B cell (primary cell): ENCODE measurements at regions not wholly inside any gene's neighbourhood (a gene's known extent, or its start where the extent isn't known, plus 50 kb on each side); places are given as distances from the start of the nearest gene placed in this dataset.

Experiments used
- ATAC-seq: fragments of 200-7000 bp; cut with Tn5 transposase; one replicate; pipeline ENCODE4 v1.10.0; 2021; ENCODE audit warnings: low read depth, mild to moderate bottlenecking, moderate number of reproducible peaks, moderate library complexity
- CTCF ChIA-PET: fragments of 350-600 bp; sonication (Branson Sonifier 250); formaldehyde crosslinking; loops from one replicate; lab custom pipeline; 2021; ENCODE audit warnings: antibody characterized with exemption, inconsistent platforms; lab: Charles Lee
- POLR2A ChIA-PET: fragments of 350-600 bp; sonication (Branson Sonifier 250); formaldehyde crosslinking; loops from one replicate; lab custom pipeline; 2021; ENCODE audit warnings: antibody characterized with exemption; lab: Charles Lee
- DNase-seq: peaks from one replicate; pipeline ENCODE4 v3.0.0; 2013
- H2AFZ ChIP-seq: 2 replicates; pipeline ENCODE4 v1.6.1; 2012; ENCODE audit warnings: mild to moderate bottlenecking, low read depth, low read length; ENCODE audit not compliant: insufficient read depth, poor library complexity, severe bottlenecking
- H3K27ac ChIP-seq, 2 donors: 1 replicate in 1 of 2; 2 replicates in 1 of 2; pipeline ENCODE4 v1.5.1; 2012 to 2013; ENCODE audit warnings: low read length in 2 of 2, mild to moderate bottlenecking in 2 of 2, moderate library complexity in 1 of 2
- H3K27me3 ChIP-seq, 4 experiments: fragments of 200-600 bp in 1 of 4; sonication (generic) in 1 of 4; replicated peaks in 1 of 4; 1 replicate in 2 of 4; 2 replicates in 2 of 4; pipeline versions ENCODE4 v1.6.1 to v1.7.0; 2013 to 2016; ENCODE audit warnings: low read length in 3 of 4, mild to moderate bottlenecking in 2 of 4, mixed read lengths in 1 of 4, moderate library complexity in 1 of 4; ENCODE audit not compliant: insufficient read depth in 4 of 4, control insufficient read depth in 3 of 4; ENCODE audit errors: control extremely low read depth in 1 of 4
- H3K36me3 ChIP-seq, 2 experiments: replicated peaks in 1 of 2; 1 replicate in 1 of 2; 2 replicates in 1 of 2; pipeline versions ENCODE4 v1.6.1 to v1.7.1; 2013; ENCODE audit warnings: low read length in 1 of 2; ENCODE audit not compliant: insufficient read depth in 2 of 2, control insufficient read depth in 1 of 2; ENCODE audit errors: control extremely low read depth in 1 of 2, extremely low read depth in 1 of 2
- H3K4me1 ChIP-seq, 2 donors: fragments of 200-600 bp in 1 of 2; sonication (generic) in 1 of 2; 1 replicate in 1 of 2; 2 replicates in 1 of 2; pipeline versions ENCODE4 v1.5.1 to v1.6.1; 2013 to 2017; ENCODE audit warnings: low read length in 2 of 2; ENCODE audit not compliant: control insufficient read depth in 2 of 2, insufficient read depth in 2 of 2
- H3K4me2 ChIP-seq: replicated peaks from 2 replicates; pipeline ENCODE3; 2012; ENCODE audit warnings: mild to moderate bottlenecking, low read depth, low read length; ENCODE audit not compliant: poor library complexity, severe bottlenecking
- H3K4me3 ChIP-seq, 5 experiments: fragments of 200-600 bp in 1 of 5; sonication (generic) in 1 of 5; 1 replicate in 3 of 5; 2 replicates in 2 of 5; pipeline versions ENCODE4 v1.5.1 to v1.7.0; 2011 to 2016; ENCODE audit warnings: low read length in 4 of 5, mild to moderate bottlenecking in 4 of 5, low read depth in 2 of 5, control low read depth in 1 of 5, moderate library complexity in 1 of 5; ENCODE audit not compliant: insufficient read depth in 1 of 5; ENCODE audit errors: control extremely low read depth in 1 of 5, extremely low read depth in 1 of 5
- H3K79me2 ChIP-seq: fragments of 200-600 bp; sonication (generic); one replicate; pipeline ENCODE4 v1.6.0; 2016; ENCODE audit warnings: low read length; ENCODE audit not compliant: control insufficient read depth, insufficient read depth
- H3K9ac ChIP-seq: fragments of 200-600 bp; sonication (generic); 2 replicates; pipeline ENCODE4 v1.6.1; 2017; ENCODE audit warnings: mild to moderate bottlenecking, low read length, moderate library complexity
- H3K9me3 ChIP-seq, 3 donors: one replicate each; pipeline versions ENCODE4 v1.6.1 to v1.7.1; 2013; ENCODE audit warnings: low read length in 2 of 3; ENCODE audit not compliant: control insufficient read depth in 2 of 3, insufficient read depth in 1 of 3; ENCODE audit errors: control extremely low read depth in 1 of 3
- H4K20me1 ChIP-seq: 2 replicates; pipeline ENCODE4 v1.6.0; 2012; ENCODE audit warnings: mild to moderate bottlenecking, low read length; ENCODE audit not compliant: insufficient read depth, control insufficient read depth, poor library complexity, severe bottlenecking
- H3K27ac Mint-ChIP-seq: one replicate; pipeline ENCODE4 v1.8.0; 2021; ENCODE audit warnings: mixed read lengths
- H3K27me3 Mint-ChIP-seq: one replicate; pipeline ENCODE4 v1.8.0; 2021; ENCODE audit warnings: mixed read lengths
- H3K4me1 Mint-ChIP-seq: one replicate; pipeline ENCODE4 v1.8.0; 2021; ENCODE audit warnings: mixed read lengths
- H3K4me3 Mint-ChIP-seq: one replicate; pipeline ENCODE4 v1.8.0; 2021; ENCODE audit warnings: mixed read lengths
- H3K9me3 Mint-ChIP-seq: one replicate; pipeline ENCODE4 v1.8.0; 2022; ENCODE audit warnings: mixed read lengths; ENCODE audit not compliant: insufficient read depth
- EZH2 ChIP-seq: IDR thresholded peaks from 2 replicates; pipeline ENCODE4 v1.6.1; 2012; ENCODE audit warnings: borderline replicate concordance, low read depth, mild to moderate bottlenecking, moderate library complexity, low read length; ENCODE audit not compliant: insufficient read depth, poor library complexity, severe bottlenecking
- WGBS: methylation state at CpG from one replicate; pipeline ENCODE4 v1.1.5; 2013; ENCODE audit warnings: missing lambda C conversion rate; ENCODE audit not compliant: insufficient coverage; 5-methylcytosine and 5-hydroxymethylcytosine counted together
- intact Hi-C: fragments of 100-400 bp; cut with micrococcal nuclease; formaldehyde crosslinking; loops from one replicate; pipeline ENCODE4 v1.10.0; 2022
- TF ChIP-seq, protein P1 (sequence below): fragments of 200-600 bp; IDR thresholded peaks from one replicate; pipeline ENCODE4 v1.8.0; 2022; ENCODE audit warnings: antibody characterized with exemption, mild to moderate bottlenecking

DNA sequence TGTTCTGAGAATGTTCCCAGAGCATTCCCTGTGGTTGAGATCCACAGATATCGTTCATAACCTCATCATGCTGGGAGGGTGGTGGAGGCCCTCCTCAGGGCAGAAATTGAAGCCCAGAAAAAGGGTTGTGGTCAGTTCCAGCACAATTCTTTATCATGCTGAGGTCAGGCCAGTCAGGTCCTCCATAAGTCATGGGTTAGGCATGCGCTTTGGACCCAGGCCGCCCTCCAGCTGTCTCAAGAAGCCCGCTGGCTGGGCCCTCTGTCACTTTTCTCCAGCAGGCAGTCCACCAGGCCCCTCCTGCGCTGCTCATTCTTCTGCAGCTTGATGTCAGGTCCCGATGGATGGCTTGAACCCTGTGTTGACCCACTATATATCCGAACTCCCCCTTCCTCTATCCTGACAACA is 151.1 kb upstream of the NT5C1B start:
- H3K27me3 ChIP-seq: no peaks in the 10 kb centered on the region
- no peak overlapping the region for H3K4me3 Mint-ChIP-seq
- H3K4me1 Mint-ChIP-seq: no peaks in the 10 kb centered on the region
- H3K27ac ChIP-seq: no peak overlapping the region
- no peaks in the 10 kb centered on the region for H3K9me3 Mint-ChIP-seq
- no peak overlapping the region for H3K4me3 ChIP-seq
- H3K36me3 ChIP-seq: no peaks in the 10 kb centered on the region
- ATAC-seq (no peak), DNase-seq (no peak)
- 89% methylated on average over 5 of the region's 7 CpGs for WGBS
- H3K27me3 Mint-ChIP-seq: no peaks in the 10 kb centered on the region
- ChIA-PET POLR2A (no interaction called here), CTCF (interaction anchor here (0.6 kb wide), 1 partner anchor 11 kb away, joined by 5 read pairs; no protein-coding TSS in a partner anchor)
- H3K79me2 ChIP-seq: no peaks in the 10 kb centered on the region
- no peak overlapping the region for H2AFZ ChIP-seq
- no peaks in the 10 kb centered on the region for H3K9me3 ChIP-seq
- no peak overlapping the region for H3K4me2 ChIP-seq
- no peak overlapping the region for H3K27ac Mint-ChIP-seq
- H3K4me1 ChIP-seq: no peaks in the 10 kb centered on the region
- intact Hi-C loops: no loop called here
- H4K20me1 ChIP-seq: no peaks in the 10 kb centered on the region
- TF ChIP-seq EZH2: no peak
- H3K9ac ChIP-seq: no peak overlapping the region

DNA sequence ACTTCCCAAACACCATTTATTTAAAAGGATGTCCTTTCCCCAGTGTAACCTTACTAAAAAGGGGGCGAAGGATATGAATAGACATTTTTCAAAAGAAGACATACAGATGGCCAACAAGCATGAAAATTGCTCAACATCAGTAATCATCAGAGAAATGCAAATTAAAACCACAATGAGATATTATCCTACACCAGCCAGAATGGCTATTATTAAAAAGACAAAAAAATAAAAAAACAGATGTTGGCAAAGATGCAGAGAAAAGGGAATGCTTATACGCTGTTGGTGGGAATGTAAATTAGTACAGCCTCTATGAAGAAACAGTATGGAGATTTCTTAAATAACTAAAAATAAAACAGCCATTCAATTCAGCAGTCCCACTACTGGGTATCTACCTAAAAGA is 142.3 kb upstream of the NT5C1B start:
- no peak overlapping the region for H3K4me3 Mint-ChIP-seq
- intact Hi-C loops: no loop called here

More for the DNA sequence above, 142.3 kb upstream of the NT5C1B start:
- no peak overlapping the region for H3K27ac Mint-ChIP-seq
- Histone ChIP-seq H2AFZ (no peak overlapping the region), H3K4me2 (no peak overlapping the region), H3K9me3 (no peaks in the 10 kb centered on the region), H3K27ac (no peak overlapping the region), H3K4me1 (no peaks in the 10 kb centered on the region), H4K20me1 (no peaks in the 10 kb centered on the region), H3K27me3 (no peaks in the 10 kb centered on the region), H3K4me3 (no peak overlapping the region), H3K79me2 (no peaks in the 10 kb centered on the region), H3K9ac (no peak overlapping the region), H3K36me3 (no peaks in the 10 kb centered on the region)
- no CpG with 5 or more reads among the region's 2 CpGs for WGBS
- DNase-seq: no peak
- POLR2A ChIA-PET: no interaction called here
- no peak for TF ChIP-seq EZH2
- TF ChIP-seq, protein P1, sequence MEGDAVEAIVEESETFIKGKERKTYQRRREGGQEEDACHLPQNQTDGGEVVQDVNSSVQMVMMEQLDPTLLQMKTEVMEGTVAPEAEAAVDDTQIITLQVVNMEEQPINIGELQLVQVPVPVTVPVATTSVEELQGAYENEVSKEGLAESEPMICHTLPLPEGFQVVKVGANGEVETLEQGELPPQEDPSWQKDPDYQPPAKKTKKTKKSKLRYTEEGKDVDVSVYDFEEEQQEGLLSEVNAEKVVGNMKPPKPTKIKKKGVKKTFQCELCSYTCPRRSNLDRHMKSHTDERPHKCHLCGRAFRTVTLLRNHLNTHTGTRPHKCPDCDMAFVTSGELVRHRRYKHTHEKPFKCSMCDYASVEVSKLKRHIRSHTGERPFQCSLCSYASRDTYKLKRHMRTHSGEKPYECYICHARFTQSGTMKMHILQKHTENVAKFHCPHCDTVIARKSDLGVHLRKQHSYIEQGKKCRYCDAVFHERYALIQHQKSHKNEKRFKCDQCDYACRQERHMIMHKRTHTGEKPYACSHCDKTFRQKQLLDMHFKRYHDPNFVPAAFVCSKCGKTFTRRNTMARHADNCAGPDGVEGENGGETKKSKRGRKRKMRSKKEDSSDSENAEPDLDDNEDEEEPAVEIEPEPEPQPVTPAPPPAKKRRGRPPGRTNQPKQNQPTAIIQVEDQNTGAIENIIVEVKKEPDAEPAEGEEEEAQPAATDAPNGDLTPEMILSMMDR: no peak
- H3K9me3 Mint-ChIP-seq: no peaks in the 10 kb centered on the region
- no peaks in the 10 kb centered on the region for H3K27me3 Mint-ChIP-seq
- ATAC-seq: no peak
- CTCF ChIA-PET: no interaction called here
- no peaks in the 10 kb centered on the region for H3K4me1 Mint-ChIP-seq
